GM18499 (cell line): ENCODE measurements at regions not wholly inside any gene's neighbourhood (a gene's known extent, or its start where the extent isn't known, plus 50 kb on each side); places are given as distances from the start of the nearest gene placed in this dataset.

Experiments used
- ATAC-seq: cut with Tn5 transposase; IDR thresholded peaks from one replicate; pipeline ENCODE4 v1.9.1; 2021; ENCODE audit warnings: moderate number of reproducible peaks; ENCODE audit not compliant: insufficient read depth, unreplicated experiment

DNA sequence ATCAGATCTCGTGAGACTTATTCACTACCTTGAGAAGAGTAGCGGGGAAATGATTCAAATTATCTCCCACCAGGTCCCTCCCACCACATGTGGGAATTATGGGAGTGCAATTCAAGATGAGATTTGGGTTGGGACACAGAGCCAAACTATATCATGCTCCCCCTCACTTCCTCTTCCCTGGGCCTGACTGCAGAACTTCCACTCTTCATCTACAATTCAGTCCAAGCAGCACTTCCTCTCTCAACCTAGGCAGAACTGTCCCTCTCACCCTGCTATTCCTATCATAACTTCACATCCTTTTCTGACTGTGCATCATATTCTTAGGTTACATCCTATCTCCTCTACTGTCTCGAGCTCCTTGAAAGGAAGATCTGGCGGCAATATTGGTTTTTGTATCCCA, 184.0 kb upstream of the HDDC2 start:
- ATAC-seq: no peak

DNA sequence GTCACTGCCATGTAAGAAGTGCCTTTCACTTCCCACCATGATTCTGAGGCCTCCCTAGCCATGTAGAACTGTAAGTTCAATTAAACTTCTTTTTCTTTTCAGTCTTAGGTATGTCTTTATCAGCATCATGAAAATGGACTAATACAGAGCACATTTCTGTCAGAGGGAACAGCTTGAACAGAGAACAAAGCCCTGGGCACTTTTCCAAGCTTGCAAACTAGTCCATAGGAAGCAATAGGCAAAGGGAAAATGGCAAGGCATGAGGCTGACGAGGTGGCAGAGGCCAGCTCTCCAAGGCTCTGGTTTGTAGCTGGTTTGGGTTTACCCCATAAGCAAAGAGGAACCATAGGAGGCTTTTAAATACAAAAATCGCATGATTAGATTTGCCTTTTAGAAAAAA, 185.1 kb upstream of the HDDC2 start:
- ATAC-seq: no peak

DNA sequence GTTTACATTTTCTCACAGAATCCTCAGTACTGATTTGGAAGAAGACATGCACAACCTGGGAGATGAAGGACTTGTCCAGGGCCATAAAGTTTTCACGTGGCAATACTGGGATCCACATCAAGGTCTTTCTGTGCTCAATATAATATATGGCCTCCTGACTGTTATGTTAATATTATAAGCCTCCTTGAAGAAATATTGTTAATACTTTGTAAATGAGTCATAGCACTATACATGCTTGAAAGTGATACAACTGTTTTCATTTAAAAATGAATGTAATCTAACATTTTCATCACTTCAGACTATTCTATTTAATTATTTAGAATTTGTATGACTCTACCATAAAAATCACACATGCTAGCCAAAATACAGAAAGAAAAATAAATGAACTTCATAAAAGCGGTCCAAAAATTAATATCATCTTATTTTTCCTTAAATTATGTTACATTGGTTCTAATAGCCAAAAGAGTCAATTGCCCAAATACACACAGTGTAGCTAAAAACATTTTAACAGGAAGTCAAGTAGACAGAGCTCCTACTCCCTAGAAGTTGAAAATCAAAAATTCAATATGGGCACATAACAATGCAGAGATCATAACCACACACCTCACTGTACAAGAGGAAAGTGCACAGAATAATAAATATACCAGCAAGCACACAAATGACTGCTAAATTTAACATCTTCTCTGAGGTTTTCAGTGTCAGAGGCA, 188.0 kb upstream of the HDDC2 start:
- ATAC-seq: no peak

DNA sequence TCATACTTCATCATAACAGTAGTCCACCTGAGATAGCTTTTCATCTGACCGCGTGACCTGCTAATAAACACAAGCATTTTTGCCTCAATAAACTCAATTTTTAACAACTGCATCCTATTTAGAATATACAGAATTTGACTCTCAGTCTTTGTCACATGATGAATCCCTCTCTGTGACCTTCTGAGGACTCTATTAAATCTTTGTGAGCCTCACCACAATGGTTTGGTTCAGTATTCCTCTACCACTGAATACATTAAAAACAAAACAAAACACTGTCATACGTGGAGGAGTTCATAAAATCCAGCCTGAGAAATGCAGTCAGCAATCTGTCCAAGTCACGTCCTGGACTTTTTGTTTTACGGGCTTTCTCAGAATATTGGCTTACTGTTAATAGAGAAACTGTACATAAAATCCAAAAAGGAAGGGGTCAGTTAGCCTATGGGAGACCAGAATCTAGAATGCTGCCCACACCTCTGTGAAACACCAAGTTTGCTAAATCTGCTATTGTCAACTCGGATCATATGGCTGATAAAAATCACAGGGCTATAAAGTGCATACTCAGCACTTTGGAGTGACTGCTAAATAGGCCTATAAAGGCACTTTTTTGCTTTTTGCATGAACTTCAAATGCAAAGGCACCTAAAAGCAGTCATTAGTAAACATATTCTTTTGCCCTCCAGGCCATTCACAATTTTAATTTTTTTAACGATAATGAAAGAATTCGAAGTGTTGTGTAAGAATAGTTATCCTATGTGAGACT, 190.3 kb upstream of the HDDC2 start:
- no peak for ATAC-seq

DNA sequence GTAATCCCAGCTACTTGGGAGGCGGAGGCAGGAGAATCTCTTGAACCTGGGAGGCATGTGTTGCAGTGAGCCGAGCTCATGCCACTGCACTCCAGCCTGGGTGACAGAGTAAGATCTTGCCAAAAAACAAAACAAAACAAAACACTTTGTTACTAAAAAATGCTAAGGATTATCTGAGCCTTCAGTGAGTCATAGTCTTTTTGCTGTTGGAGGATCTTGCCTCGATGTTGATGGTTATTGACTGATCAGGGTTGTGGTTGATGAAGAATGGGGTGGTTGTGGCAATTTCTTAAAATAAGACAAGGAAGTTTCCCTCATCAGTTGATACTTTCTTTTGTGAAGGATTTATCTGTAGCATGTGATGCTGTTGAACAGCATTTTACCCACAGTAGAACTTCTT, 196.8 kb upstream of the HDDC2 start:
- no peak for ATAC-seq

DNA sequence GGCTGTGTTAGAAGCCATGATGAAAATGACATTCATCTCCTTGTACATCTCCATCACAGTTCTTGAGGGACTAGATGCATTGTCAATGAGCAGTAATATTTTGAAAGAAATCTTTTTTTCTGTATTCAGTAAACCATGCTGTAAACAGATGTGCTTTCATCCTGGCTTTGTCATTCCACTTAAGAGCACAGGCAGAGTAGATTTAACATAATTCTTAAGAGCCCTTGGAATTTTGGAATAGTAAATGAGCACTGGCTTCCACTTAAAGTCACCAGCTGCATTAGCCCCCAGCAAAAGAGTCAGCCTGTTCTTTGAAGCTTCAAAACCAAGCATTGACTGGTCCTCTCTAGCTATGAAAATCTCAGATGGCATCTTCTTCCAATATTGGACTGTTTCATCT, 197.8 kb upstream of the HDDC2 start:
- ATAC-seq: no peak

DNA sequence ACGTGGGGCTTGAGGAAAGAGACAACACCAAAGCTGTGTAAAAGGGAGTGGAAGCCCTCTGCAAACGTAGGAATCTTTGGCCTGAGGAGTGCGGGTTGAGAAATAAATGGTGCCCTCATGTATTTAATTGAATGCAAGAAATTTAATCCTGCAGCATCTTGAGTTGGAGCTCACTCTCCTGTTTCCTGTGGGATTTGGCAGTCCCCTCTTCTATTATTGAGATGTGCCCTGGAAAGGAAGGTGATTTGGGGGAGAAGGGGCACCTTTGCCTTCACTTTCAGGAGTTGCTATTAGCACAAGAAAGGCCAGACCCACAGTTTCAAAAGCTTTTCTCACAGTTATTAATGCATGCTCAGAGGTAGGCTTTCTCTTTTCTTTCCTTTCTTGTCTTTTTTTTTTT, 201.4 kb upstream of the HDDC2 start:
- ATAC-seq: no peak

DNA sequence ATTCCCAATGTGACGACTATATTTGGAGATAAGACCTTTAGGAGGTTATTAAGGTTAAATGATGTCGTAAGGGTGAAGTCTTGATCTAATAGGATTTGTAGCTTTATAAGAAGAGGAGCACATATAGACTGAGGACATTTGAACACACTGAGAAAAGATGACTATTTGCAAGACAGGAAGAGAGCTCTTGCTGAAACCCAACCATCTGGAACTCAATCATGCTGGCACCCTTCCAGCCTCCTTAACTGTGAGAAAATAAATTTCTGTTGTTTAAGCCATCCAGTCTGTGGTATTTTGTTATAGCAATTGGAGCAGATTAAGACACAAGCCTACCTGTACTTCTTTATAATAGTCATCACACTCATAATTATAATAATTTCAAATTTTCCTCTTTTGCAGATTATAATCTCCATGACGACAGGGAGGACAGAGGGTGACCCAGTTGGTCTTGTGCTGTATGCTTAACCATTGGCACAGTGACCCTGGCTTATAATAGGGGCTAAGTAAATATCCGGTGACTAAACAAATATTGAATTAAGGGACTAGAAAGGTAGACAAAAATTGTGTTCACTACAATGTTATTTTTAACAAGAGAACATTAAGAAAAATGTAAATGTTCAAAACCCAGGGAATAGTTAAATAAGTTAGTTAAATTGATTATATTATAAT, 206.4 kb upstream of the HDDC2 start:
- ATAC-seq: no peak

DNA sequence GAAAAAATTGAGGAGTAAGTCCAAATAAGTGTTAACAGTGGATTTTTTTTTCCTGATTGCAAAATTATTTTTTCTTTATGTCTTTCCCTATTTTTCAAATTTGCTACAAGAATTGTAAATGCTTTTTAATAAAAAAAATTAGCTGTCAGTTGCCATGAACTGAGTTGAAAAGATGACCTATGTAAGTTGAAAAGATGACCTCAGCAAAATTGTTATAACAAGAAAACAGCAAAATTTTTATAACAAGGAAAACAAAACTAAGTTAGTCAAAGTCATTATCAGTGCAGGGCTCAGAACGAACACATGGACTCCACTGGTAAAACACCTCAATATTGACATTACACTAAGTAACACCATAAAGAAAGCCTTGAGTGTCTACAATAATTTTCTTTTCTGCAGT, 207.0 kb upstream of the HDDC2 start:
- no peak for ATAC-seq

DNA sequence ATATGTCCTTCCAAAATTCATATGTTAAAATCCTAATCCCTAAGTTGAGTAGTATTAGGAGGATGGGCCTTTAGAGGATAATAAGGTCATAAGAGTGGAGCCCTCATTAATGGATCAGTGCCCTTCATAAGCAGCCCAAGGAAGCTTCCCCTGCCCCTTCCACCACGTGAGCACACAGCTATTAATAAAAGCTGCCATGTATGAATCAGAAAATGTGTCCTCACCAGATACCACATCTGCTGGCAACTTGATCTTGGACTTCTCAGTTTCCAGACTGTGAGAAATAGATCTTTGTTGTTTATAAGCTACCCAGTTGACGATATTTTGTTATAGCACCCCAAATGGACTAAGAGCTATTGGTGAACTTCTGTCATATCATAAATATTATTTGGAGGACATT, 207.7 kb upstream of the HDDC2 start:
- no peak for ATAC-seq

DNA sequence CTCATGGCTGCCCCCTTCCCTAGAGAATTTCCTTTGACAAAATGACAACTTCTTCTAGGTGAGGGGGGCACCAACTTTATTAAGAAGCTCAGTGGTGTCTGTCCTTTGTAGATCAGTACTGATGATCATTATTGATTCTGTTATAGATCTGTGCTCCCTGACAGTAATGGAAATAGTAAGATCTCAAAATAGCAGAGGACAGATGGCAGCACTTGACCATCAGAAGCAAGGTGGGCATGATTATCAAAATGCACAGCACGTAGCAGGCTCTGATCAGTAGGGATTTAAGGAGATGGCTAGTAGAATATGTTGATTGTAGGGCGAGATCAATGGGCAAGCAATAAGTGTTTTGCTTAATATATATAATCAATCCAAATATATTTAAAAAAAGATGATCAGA, 208.6 kb upstream of the HDDC2 start:
- ATAC-seq: no peak

DNA sequence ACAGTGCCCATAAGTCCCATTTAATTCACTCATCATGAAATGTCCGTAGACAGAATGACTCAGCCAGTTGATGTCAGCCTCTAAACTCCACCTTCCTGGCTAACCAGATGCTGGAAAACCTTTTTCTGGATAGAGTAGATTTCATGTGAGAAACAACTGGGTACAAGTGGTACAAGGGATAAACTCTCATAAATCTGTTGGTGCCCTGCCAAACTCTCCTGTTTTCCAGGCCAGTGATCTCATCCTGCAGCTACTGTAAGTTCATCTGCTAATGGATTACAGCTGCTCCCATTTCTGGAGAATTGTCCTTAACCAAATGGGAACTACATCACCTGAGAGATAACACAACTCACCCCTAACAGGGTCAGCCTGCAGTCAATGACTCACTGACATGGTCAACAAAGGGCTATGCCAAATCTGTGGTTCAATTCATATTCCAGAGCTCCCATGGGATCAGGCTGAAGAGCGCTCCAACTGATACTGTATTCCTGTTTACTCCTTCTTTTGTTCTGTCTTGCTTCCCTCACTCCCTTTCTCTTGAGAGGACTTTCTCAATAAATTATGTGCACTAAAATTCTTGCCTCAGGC, 210.1 kb upstream of the HDDC2 start:
- ATAC-seq: no peak

DNA sequence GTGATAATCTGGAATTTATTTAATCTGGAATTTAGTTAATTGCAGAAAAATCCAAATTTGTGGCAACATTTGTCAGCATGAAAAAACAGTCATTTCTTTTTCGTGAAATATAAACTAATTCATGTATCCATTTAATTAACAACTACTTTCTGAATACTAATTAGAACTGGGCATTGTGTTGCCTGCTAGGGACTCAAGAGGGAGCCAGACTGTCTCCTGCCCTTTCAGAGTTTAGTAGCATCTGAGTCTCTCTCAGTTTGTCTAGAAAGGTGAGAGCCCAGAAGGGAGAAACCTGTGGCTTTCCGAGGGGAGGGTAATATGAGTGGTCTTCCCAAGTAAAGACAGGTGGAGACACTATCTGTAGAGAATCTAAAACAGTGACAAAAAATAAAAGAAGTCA, 210.9 kb upstream of the HDDC2 start:
- ATAC-seq: no peak

DNA sequence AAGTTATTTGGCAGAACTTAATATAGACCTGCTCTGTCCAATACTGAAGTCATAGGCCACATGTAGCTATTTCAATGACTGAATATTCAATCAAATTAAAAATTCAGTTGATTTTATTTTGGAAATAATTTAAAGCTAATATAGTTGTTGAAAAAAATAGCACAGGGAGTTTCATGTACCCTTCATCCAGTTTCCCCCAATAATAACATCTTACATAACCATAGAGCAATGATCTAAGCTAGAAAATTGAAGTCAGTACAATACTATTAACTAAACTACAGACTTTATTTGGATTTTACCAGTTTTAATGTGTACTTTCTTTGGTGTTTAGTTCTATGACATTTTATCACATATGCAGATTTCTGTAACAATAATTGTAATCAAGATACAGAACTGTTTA, 212.2 kb upstream of the HDDC2 start:
- ATAC-seq: no peak

DNA sequence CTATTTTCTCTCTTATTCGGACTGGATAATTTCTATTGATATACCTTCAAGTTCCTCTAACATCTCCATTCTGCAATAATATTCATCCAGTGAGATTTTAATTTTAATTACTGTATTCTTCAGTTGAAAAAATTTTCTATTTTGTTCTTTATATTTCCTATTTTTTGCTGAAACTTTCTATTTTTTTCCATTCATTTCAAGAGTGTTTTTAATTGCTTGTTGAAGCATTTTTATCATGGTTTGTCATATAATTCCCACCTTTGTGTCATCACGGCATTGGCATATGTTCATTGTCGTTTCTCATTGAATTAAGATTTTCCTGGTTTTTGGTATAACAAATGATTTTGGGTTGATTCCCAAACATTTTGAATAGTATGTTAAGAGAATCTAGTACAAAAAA, 214.9 kb upstream of the HDDC2 start:
- ATAC-seq: no peak

DNA sequence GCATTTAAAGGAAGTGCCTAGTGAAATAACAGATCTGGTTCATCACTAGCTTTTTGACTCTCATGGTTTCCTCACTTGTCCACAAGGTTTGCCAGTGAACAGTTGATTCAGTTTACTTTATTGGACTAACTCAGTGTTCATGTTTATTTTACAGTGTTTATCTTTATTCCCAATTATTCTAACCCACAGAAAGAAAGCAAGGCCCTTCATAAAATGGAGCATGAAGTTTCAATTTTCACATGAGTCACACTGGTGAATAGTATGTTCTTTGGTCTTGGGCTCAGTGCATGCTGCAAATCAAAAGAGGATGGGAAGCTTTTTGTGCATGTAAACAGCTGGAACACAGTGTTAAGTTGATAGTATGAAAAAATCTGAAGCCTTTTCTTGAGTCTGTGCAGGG, 217.6 kb upstream of the HDDC2 start:
- ATAC-seq: no peak

DNA sequence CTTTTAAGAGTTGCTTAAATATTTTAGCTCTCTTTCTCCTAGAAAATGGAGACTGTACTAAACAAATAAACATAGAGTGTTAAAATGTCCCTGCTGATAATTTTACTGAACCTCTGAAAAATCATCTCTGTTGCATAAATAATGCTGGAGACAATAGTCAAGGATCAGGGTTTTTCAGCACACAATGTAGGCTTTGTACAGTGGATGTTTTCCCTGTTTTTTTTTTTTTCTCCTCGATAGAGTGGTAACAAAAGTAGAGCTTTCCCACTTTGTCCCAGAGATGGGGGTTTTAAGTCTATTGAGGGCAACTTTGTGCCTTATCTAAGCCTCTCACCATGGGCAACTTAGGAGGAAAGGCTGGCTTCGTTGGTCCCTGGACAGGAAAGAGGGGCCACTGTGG, 222.6 kb upstream of the HDDC2 start:
- ATAC-seq: no peak

DNA sequence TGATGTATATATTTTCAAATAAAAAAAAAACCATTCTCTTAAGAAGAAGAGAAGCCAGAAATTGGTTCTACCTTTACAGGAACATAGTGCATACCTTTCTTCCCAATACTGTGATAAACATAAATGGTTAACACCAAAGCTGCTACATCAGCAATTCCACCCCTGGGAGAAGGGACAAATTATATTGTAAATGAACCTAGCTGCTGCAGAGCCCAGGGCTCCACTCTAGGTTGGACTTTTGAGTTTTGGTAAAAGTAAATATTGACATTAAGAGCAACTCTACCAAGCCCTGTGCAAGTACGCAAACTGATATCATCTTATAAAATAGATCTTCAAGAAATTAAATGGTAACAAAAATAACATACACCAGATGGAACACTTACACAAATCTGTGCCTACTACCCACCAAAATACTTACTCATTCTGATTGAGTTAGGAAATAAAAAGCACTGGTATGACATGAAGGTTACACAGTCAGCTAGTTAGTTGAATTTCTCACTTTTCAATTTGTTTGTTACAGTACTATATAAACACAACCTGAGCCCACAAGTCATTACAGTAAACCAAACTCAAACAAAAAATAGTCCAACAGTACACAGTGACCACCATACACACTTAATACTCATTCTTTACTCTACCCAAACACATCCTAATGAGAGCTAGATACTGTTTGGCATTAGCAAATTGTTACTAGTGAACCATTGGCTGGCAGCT, 223.3 kb upstream of the HEY2 start:
- no peak for ATAC-seq

DNA sequence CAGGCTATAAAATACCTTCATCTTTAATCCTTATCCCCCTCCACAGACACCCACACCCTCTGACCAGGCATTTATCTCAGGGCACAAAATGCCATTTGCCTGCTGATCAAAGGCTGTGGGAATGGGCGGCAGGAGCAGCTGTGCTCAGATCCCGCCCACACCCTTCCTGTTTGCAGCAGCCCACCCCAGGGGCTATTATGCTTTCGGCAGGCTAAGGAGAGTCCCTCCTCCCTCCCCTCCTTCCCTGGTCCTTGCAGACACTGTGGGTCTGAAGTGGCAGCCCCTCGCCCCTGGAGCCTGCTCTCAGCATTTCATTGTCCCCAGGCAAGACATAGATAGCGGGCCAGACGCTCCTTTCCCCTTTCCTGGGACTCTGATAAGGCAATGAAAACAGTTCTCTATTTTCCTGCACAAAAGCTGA, 220.8 kb upstream of the HEY2 start:
- no peak for ATAC-seq

DNA sequence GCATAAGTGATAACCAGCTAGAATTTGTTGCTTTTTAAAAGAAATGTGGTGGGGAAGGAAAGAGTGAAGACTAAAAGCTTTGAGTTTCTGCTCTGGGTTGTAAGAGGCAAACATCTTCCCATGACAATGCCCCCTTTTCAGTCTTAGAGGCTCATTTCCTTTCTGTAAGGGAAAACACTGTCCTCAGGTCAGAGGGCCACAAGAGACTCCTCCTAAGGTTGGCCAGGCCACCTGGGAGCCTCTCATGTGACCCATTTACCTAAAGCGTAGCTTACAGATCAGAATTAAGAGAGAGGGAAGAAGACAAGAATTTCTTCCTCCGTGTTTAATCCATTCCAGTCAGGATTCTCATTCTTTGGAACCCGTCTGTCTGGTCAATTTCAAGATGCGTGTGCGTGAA, 220.4 kb upstream of the HEY2 start:
- no peak for ATAC-seq
